GM18909 (cell line): ENCODE measurements at regions not wholly inside any gene's neighbourhood (a gene's known extent, or its start where the extent isn't known, plus 50 kb on each side); places are given as distances from the start of the nearest gene placed in this dataset.

Experiments
- ATAC-seq: cut with Tn5 transposase; IDR thresholded peaks from one replicate; pipeline ENCODE4 v1.9.1; 2021; ENCODE audit warnings: mild to moderate bottlenecking; ENCODE audit not compliant: unreplicated experiment, poor library complexity

DNA sequence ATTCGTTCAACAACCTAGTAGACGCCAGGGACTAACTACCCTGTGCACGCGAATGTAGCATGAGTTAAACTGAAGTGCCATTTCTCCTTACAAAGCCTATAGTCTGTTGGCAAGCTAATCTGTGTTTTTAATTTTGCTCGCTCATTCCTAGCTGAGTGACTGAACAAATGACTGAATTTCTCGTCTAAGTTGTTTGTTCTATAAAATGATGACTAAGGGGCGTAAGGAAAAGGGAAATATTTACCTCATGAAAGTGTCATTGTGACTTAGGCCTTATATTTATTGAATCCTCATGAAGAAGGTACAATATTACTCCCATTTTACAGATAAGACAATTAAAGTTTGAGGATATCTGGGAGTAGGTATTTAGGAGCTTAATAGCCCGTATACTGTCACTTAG lies 818.3 kb upstream of the ALCAM start:
- ATAC-seq = no peak

DNA sequence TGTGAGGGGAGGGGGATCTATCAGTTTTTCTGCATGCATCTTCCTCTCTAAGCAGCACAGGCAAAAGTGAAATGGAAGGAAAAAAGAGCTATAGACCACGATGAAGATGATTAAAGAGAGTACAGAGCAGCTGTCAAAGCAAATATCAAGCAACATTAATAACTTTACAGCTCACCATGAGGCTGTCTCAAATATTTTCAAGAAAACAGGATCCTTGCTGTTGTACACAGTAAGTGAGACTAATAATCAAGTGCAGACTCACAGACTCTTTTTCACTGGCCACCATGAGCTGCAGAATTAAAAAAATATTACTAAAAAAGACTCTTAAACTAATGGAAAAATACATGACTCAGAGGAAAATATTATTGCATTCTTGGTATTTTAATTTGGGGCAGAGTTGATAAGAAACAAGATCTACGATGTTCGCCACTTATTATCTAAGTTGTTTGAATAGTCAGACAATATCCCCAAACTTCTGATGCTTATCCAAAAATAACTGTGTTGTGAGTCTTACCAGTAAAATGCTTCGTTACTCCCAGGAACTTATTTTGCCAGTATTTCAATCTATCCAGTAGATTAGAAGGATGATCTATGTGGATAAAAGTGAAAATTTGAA lies 817.5 kb upstream of the ALCAM start:
- no peak for ATAC-seq

DNA sequence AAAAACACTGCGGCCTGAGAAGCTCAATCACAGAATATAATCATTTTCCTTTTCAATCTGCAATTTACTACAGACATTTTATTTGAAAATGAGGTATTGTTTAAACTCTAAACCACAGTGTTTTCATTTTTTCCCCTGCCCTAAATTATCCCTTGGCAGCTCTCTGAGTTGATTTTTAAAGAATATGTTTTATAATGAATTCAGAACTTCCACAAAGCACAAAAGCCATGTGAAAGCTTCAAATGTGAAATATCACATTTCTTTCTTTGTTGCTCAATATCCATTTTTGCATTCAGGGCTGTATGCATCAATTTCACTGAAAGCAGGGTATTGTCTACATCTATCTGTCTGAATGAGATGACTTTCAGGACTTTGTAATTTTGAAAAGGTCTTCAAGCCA lies 813.6 kb upstream of the ALCAM start:
- no peak for ATAC-seq

DNA sequence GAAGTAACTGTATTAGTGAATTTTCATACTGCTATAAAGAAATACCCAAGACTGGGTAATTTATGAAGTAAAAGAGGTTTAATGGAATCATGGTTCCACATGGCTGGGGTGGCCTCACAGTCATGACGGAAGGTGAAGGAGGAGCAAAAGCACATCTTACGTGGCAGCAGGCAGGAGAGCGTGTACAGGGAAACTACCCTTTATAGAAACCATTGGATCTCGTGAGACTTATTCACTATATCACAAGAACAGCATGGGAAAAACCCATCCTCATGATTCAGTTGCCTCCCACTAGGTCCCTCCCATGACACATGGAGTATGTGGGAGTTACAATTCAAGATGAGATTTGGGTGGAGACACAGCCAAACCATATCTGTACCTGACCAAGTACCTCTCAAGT lies 812.3 kb upstream of the ALCAM start:
- ATAC-seq = no peak

DNA sequence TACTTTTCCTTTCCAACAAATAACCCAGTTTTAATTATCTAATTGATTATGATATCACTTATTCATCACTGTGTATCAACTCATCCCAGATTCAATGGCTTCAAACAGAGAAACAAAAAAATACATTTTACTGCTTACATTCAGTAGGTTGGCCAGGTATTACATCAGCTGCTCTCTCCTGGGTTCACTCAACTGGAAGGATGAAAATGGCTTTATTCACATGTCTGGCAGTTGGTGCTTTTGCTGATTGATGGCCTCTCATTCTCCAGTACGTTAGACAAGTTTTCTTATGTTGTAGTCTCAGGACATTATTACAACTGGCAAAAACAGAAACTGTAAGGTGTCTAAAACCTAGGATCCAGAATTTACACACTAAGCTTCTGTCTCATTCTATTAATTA lies 811.0 kb upstream of the ALCAM start:
- no peak for ATAC-seq

DNA sequence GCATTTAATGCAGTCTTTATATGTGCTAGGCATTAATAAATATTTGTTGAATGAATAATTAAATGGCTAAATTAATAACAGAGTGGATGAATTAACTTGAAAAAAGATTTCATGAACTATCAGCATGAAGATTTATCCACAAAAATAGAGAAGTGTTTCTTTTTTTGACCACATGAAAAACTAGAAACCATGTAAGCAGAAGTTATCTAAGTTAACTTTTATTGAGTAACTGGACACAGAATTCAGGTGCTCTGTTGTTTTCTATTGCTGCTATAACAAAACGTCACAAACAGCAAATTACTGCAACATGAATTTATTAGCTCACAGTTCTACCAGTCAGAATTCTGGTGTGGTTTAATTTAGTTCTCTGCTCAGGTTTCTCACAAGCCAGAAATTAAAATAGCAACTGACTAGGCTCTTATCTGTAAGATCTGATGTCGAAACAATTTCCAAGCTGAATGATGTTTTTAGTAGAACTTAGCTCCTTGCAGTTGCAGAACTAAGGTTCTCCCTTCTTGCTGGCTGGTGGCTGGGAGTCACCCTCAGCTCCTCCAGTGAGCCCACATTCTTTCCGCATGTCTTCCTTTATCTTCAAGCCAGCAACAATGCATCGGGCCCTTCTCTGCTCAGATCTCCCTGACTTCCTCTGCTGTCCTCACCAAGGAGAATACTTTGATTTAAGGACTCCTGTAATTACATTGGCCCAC lies 810.2 kb upstream of the ALCAM start:
- peak; percentile 43 for ATAC-seq

DNA sequence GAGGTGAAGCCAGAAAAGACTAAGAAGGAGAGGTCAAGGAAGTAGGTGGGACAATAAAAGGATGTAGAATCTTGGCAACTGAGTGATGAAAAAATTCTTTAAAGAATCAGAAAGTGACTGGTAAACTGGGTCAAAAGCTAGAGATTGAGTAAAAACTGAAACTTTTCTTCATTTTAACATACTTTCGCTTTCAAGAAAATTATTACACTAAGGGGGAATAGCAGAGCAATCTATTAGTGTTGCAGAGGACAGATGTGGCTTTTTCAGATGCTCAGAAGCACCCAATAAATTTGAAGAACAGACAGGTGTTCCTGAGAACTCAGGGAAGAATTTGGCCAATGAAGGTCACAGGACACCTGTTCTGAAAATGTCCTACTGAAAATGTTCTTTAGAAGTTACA lies 805.4 kb upstream of the ALCAM start:
- no peak for ATAC-seq

DNA sequence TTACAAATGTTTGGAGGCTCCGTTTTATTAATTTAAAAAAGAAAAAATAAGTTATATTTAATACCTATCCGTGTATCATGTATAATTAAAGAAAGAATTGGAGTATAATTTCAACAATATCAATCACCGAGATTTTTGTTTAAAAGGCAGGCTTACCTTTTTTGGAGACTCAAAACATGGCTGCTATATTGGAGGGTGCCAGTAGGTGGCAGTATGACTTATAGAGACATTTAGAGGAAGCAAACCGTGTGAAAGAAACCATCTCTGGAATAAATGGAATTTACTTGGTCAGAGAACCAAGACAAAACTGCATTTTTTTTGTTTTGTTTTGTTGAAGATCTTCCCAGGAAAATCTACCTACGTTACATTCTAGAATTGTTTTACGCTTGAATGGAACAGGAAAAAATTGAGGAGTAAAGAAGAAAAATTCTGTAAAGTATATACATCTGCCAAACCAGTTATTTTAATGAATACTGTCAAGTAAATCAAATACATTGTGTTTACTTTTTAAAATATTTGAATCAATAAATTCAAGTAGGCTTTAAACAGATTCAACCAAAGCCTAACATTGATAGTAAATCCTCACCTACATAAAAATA lies 802.6 kb upstream of the ALCAM start:
- no peak for ATAC-seq

DNA sequence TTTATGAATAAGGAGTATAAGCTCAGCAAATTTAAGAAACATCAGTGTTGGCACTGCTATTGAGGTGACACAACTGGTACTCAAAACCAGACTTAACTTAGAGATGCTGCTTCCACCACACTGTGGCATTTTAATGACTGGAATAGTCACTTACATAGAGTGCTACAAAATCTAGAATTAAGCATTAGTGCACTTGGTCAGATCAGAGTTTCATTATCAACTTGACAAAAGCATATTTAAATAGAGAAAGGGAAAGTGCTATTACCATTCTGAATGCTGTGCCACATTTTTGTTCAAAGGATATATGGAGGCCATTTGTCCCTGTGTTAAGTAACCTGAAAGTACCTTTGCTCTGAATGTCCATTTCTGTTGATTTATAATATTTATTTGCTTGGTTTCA lies 800.7 kb upstream of the ALCAM start:
- ATAC-seq = no peak

DNA sequence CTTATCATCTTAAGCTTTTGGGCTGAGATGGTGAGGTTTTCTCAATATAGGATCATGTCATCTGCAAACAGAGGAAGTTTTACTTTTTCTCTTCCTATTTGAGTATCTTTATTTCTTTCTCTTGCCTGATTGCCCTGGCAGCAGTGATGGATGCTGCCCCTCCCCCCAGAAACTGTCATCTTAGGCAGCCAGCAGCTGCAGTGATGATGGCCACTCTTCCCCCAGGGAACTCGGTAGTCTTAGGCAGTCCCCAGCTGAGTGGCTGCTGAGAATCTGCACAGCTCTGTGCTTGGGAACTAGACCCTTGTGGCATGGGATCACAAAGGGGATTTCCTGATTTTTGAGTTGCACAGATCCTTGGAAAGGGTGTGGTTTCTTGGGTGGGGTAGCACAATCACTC lies 791.1 kb upstream of the ALCAM start:
- no peak for ATAC-seq

DNA sequence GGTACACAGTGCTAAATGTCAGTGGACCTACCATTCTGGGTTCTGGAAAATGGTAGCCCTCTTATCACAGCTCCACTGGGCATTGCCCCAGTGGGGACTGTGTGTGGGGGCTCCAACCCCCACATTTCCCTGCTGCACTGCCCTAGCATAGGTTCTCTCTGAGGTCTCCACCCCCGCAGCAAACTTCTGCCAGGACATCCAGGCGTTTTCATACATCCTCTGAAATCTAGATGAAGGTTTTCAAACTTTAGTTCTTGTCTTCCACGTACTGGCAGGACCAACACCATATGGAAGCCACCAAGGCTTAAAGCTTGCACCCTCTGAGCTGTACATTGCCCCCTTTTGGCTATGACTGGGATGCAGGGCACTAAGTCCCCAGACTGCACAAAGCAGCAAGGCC lies 788.2 kb upstream of the ALCAM start:
- no peak for ATAC-seq

DNA sequence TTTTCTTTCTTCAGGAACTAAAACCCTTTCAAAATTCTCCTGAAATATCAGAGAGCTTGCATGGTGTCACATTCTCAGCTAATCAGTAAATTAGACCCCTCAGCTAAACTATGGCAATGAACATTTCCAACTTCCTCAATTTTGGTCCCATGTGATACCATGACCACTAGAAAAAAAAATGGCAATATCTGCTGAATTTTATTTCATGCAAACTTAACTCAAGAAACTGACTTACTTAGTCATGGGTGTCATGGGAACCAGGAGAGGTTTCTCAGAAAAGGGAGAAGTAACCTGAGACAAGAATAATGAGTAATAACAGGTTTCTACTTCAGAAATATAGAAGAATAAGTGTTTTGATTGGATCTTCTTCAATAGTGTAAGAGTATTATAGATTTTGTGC lies 784.6 kb upstream of the ALCAM start:
- no peak for ATAC-seq

DNA sequence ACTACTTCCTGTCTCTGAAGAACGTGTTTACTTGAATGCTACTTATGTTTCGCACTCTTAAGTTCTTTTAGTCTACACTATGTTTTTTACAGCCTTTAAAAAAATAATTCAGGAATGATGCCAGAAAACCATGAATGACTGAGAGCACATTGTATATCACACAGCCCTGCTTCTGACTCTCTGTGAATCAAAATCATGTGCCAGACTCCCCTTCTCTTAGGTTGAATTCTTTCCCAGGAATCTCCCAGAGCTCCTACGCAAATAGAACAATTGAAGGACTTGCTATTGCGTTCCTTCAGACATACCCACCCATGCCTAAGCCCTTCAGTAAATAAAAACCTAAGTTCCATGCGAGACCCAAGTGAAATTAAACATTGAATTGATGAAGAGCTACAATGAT lies 782.0 kb upstream of the ALCAM start:
- ATAC-seq = no peak

DNA sequence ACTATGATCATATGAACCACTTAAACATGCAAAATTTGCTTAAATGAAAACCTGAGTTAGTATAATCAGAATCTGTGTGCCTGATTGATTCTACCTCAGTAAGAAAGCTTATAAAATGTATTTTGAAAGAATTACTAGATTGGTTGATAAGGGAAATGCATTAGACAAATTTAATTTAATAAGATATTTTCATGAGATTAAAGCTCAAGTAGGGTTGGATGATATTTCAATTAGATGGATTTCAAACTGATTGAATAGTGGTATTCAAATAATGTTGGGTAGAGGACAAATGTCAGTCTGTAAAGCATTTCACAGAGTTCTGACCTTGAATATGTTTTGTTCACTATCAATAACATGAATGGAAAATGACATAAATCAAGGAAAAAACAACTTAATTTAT lies 780.4 kb upstream of the ALCAM start:
- no peak for ATAC-seq

DNA sequence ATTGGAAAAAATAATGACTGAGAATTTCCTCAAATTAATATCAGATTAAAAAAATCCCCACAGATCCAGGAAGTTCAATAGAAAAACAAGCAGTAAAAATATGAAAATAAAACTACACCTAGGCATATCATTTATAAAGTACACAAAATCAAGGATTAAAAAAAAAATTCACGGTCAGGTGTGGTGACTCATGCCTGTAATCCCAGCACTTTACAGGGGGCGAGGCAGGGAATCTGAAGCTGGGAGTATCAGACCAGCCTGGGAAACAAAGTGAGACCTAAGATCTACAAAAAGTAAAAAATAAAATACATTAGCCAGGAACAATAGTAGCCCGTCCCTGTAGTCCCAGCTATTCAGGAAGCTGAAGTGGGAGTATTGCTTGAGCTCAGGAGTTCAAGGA lies 778.3 kb upstream of the ALCAM start:
- no peak for ATAC-seq

DNA sequence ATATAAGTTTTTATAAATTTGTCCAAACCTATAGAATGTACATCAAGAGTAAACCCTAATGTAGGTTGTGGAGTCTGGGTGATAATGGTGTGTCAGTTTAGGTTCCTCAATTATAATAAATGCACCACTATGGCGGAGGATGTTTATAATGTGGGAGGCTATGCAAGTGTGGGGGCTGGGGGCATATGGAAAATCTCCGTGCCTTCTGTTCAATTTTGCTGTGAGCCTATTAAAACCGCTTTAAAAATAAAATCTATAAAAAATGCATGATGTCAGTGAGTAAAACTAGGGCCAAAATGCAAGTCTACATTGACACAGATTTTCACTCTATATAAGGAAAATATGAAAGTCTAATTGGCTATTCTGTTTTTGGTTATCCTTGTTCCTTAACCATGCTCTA lies 774.9 kb upstream of the ALCAM start:
- ATAC-seq = no peak

DNA sequence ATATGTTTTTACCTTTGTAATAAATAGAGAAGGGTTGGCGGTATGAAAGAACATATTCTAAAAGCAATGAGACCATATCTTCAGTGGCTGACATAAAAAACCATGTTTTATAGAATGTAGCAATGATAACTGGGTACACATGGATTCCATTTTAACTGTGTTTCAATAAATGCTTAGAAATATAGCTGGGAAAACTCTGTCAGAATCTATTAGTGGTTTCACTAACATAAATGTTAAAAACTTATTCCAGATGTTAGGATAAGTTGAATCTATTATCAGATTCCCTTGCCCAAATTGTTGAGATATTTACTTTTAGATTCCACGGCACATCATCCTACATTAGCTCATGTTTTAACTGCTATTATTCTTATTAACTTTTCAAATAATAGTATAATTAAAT lies 772.2 kb upstream of the ALCAM start:
- ATAC-seq = no peak

DNA sequence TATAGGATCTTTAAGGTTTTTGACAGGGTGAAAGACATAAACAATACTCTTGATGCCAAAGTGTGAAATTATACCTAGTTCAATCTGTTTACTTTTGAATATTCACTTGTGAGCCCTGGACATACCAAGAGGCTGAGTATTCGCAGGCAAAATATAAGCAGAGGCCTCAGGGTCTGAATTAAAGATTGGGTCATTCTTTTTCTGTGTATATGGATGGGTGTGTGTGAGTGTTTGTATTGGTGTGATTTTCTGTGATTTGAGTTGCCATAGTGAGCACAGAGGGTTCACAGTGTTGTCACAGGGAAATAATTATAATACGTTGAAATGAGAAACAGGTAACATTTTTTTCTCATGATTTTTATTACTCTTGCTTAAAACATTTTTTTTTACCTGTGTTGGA lies 770.7 kb upstream of the ALCAM start:
- no peak for ATAC-seq

DNA sequence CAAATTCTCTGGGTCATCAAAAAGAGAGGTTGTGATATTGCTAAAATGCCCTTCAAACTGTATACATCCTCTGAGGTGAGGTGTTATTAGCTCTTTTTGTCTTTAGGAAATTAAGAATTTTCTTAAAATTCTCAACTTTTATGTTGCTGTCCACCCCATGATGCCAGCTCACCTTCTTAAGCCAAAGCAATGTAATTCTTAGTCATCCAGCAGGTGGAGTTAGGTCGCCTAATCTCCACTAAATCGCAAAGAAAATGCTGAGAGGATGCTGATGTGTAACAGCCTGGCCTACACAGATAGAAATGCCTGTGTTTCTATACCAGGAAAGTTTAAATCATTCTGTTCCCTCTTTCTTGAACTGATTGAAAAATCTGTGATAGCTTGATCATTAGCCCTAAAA lies 770.2 kb upstream of the ALCAM start:
- ATAC-seq = peak; percentile 97

DNA sequence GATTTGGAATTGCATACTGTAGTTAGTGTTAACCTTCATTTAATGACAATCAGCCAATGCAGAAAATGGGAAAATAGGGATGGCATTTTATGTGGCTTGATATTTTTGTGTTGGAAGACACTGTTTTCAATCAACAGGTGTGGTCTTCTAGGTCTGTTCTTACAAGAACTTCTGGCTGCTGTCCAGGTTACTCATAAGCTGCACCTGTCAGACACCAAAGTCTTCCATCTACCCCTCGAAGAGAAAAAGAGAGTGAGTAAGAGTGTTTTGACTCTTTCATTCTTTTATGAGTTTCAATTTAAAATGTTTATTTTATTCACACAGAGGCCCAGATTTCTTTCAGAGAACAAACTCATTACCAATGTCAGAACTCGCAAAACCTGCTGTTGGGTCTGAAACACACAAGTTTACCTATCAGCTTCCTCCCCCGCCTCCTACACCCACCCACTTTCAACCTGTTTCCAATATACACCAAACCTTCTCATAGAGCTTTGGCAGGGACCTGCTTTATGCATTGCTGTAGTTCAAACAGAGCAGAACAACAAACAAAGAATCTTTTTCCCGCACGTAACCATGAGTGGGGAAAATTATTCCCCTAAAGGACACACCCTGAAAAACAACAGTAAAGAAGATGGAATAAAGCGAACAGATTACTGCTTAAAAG lies 767.7 kb upstream of the ALCAM start:
- ATAC-seq = no peak

DNA sequence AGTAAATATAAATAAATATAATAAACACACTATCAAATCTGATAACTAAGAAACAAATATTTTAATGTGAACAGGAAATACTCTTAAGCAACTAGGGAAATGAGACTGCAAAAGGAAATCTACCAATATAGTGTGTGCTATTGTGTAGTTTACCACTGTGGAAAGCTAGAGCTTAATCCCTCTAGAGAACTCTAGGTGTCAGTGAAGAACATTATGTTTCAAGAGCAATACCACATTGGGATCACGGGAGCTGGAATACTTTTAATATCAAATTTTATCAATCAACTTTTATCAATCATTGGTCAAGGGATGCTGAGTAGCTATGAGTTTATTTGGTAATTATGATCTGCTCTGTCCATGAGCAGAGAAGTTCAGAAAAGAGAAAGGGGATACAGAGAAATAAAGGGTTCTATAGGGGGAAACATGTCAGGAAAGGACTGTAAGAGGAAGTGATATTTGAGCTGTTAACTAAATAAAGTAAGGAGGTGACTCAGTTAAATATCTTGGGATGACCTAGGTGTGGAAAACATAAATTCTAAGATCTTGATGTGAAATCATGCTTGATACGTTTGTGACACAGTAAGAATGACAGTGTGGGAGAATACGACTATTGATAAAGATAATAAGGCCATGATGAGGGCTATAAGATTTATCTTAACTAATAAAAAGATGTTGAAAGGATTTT lies 762.2 kb upstream of the ALCAM start:
- ATAC-seq = no peak
